ENCODE measurements at regions not wholly inside any gene's neighbourhood (a gene's known extent, or its start where the extent isn't known, plus 50 kb on each side); places are given as distances from the start of the nearest gene placed in this dataset.
A peak's percentile ranks its signal among the peaks of the same experiment; 100 is the strongest.
"Not testable (repeated sequence)": the region's sequence is repeated elsewhere in the genome, so short reads cannot be mapped to it uniquely, and the experiment has no call there.

DNA sequence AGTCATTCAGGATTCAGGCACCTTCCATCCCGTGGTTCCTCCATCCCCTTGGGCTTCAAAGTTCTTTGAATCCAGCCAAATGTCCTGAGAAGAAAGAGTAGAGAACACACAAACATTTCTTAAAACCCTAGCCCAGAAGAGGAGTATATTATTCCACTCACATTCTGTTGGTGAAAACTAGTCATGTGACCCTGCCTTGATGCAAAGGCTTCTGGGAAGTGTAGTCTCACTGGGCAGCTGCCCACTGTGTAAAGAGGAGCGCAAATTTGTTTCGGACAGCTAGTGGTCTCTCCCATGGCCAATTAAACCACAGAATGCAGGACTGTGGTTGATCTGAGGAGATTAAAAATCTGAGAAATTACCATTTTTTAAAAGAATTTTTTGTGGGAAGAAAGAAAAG is 304.4 kb downstream of the SUCLA2 start:
- Histone ChIP-seq H3K36me3 (no peaks in the 10 kb centered on the region), H3K4me1 (no peaks in the 10 kb centered on the region), H3K4me3 (no peak overlapping the region), H3K27me3 (no peaks in the 10 kb centered on the region; the same call in 1 of the 2 replicates), H3K9me3 (replicated peaks) (no peaks in the 10 kb centered on the region), H3K27ac (no peak overlapping the region)
- DNase-seq = peak in 1 of 2 experiments; percentile 5

DNA sequence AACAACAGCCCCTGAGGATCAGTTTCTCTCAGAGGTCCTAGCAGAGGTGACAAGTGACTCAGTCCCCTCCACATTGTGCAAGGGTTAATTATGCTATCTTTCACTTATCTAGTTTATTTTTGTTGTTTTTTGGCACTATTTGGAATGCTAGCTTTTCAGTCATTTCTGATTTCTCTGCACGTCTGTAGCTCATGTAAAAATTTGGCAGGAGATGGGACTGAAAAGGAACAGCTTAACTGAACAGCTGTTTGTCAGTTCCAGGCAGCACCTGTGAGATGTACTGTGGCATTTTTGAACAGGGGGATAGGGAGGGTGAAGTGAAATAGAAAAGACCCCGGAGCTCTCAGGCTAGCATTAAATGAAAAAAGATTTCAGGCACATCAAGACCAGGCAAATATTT is 313.5 kb downstream of the SUCLA2 start:
- Histone ChIP-seq H3K36me3 (no peaks in the 10 kb centered on the region), H3K27me3 (no peaks in the 10 kb centered on the region), H3K4me3 (no peak overlapping the region), H3K4me1 (no peaks in the 10 kb centered on the region), H3K27ac (no peak overlapping the region), H3K9me3 (replicated peaks) (no peaks in the 10 kb centered on the region)
- DNase-seq = no peak

DNA sequence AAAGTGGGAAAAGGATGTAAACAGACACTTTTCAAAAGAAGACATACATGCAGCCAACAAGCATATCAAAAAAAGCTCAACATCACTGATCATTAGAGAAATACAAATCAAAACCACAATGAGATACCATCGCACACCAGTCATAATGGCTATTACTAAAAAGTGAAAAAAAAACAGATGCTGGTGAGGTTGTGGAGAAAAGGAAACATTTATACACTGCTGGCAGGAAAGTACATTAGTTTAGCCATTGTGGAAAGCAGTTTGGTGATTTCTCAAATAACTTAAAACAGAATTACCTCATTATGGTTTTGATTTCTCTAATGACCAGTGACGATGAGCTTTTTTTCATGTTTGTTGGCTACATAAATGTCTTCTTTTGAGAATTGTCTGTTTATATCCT is 315.9 kb downstream of the SUCLA2 start:
- not testable (repeated sequence) for DNase-seq; H3K36me3 ChIP-seq; H3K27me3 ChIP-seq; H3K4me1 ChIP-seq; H3K27ac ChIP-seq; H3K4me3 ChIP-seq; H3K9me3 ChIP-seq (replicated peaks)

GRCh38 chr13:47680748-47681147 is 320.3 kb downstream of the SUCLA2 start:
- no peaks in the 10 kb centered on the region for H3K27me3 ChIP-seq
- no peak overlapping the region for H3K4me3 ChIP-seq
- H3K4me1 ChIP-seq = no peaks in the 10 kb centered on the region
- no peak overlapping the region for H3K27ac ChIP-seq
- no peaks in the 10 kb centered on the region for H3K36me3 ChIP-seq
- no peaks in the 10 kb centered on the region for H3K9me3 ChIP-seq (replicated peaks)
- no peak for DNase-seq

GRCh38 chr13:47679401-47679800 is 321.7 kb downstream of the SUCLA2 start:
- H3K9me3 ChIP-seq (replicated peaks) = no peaks in the 10 kb centered on the region
- no peak for DNase-seq
- H3K4me3 ChIP-seq = no peak overlapping the region
- no peaks in the 10 kb centered on the region for H3K36me3 ChIP-seq
- H3K27me3 ChIP-seq = no peaks in the 10 kb centered on the region
- no peaks in the 10 kb centered on the region for H3K4me1 ChIP-seq
- H3K27ac ChIP-seq = no peak overlapping the region

DNA sequence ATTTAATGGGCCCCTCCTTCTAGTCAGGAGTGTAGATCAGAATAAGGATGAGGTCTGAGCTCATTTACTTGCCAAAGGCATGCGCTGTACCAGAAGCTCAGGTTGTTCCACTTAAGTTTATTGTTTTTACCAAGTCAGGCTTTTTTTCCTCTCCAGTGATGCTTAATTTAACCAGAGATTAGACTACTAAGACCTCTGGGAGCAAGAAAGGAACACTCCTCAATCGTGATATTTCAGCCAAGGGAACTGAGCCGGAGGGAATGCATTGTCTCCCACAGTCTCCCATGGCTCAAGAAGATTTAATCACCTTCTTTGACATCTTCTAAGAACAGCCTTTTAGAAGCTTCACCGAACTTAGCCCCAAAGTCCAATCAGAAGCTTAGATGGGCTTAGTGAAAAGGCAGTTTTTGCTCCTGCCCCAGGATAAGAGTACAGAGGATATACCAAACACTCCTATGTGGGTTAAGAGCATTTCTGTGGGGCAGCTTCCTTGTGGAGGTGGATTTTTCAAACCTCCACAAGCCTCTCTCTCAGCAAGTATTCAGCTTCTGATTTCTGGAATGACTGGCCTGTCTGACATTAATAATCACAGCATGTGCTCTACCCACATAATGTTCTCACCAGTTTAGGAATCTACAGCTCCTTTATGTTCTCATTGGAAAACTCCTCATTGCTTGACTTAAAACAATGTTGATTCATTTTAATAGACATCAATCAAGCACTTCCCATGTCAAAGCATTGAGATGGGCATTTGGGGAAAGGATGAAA is 322.7 kb downstream of the SUCLA2 start:
- no peak for DNase-seq
- no peaks in the 10 kb centered on the region for H3K36me3 ChIP-seq
- H3K27me3 ChIP-seq = no peaks in the 10 kb centered on the region
- H3K4me3 ChIP-seq = no peak overlapping the region
- no peaks in the 10 kb centered on the region for H3K4me1 ChIP-seq
- H3K9me3 ChIP-seq (replicated peaks) = no peaks in the 10 kb centered on the region
- H3K27ac ChIP-seq = no peak overlapping the region

- Histone ChIP-seq H3K27me3 (no peaks in the 10 kb centered on the region), H3K4me1 (no peaks in the 10 kb centered on the region), H3K36me3 (no peaks in the 10 kb centered on the region), H3K27ac (no peak overlapping the region), H3K4me3 (no peak overlapping the region), H3K9me3 (replicated peaks) (no peaks in the 10 kb centered on the region)
- DNase-seq = no peak
Measured at GRCh38 chr13:47675871-47676270, 325.2 kb downstream of the SUCLA2 start.

DNA sequence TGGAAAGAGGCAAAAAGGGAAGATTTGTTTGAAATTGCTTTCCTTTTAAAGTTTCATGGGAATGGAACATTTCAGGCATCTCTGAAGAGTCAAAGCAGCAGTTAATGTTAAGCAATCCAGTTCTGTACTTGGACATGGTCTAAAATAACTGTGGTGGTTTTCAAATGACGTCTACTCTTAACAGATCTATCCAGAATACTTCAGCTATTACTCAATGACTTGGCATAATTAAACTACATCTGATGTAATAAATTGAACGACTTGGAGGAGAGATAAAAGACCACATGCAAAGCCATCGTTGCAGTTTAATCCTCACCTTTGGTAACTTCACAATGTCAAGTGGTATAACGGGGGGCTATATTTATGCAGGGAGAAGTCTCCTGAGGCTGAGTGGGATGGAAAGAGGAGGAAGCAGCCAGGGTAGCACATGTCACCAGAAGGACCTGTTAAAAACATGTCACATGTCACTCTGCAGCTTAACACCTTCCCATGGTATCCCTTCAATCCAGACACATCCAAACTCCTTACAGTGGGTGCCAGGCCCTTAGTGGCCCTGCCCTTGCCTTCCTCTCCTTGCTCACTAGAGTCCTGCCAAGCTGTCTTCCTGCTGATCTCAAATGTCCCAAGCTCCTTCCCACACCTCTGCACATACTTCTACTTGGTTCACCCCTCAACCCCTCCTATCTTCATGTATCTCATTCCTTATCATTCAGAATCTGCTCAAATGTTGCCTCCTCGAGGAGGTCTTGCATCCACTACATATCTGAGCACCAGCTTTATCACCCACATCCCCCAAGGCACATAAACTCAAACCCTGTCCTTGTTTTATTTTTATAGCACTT is 327.8 kb downstream of the SUCLA2 start:
- Histone ChIP-seq H3K36me3 (no peaks in the 10 kb centered on the region), H3K4me1 (no peaks in the 10 kb centered on the region), H3K27me3 (no peaks in the 10 kb centered on the region), H3K27ac (no peak overlapping the region), H3K9me3 (replicated peaks) (no peaks in the 10 kb centered on the region), H3K4me3 (no peak overlapping the region)
- DNase-seq = no peak

GRCh38 chr13:47672245-47673008 is 328.6 kb downstream of the SUCLA2 start:
- no peaks in the 10 kb centered on the region for H3K4me1 ChIP-seq
- H3K27ac ChIP-seq = no peak overlapping the region
- no peak overlapping the region for H3K4me3 ChIP-seq
- no peak for DNase-seq
- H3K27me3 ChIP-seq = no peaks in the 10 kb centered on the region
- no peaks in the 10 kb centered on the region for H3K9me3 ChIP-seq (replicated peaks)
- H3K36me3 ChIP-seq = no peaks in the 10 kb centered on the region

DNA sequence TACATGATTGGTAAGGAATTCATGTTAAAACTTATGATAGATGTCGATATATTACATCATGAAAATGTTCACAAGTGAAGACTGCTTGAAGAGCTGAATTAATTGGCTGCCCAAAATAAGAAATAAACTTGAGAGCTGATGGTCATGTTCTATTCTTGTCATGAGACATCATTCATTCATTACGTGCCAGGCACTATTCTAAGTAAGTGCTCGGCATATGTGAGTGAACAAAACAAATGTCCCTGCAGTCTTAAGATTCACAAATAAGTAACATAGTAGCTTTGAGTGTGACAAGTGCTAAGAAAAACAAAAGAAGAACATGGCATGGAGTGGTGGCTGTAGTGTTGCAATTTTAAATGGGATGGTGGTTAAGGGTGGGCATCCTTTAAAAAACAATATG is 329.3 kb downstream of the SUCLA2 start:
- no peak for DNase-seq
- H3K4me3 ChIP-seq = no peak overlapping the region
- H3K36me3 ChIP-seq = no peaks in the 10 kb centered on the region
- no peak overlapping the region for H3K27ac ChIP-seq
- H3K4me1 ChIP-seq = no peaks in the 10 kb centered on the region
- H3K9me3 ChIP-seq (replicated peaks) = no peaks in the 10 kb centered on the region
- no peaks in the 10 kb centered on the region for H3K27me3 ChIP-seq

DNA sequence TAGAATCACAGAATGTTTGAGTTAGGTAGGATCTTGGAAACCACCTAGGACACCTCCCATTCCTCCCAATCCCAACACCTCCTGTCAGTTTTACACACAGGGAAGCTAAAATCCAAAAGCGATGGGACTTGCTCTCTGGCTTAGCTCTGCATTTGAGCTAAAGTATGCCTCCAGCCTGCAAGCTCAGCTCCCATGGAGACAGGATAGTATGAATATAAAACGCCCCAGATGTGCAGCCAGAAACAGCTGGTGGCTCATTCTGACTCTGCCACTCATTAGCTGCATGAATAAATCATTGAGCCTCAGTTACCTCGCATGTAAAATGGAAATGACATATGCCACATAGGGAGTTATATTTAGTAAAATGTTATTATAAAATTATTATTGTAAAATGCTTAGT is 336.0 kb downstream of the SUCLA2 start:
- H3K9me3 ChIP-seq (replicated peaks) = no peaks in the 10 kb centered on the region
- H3K27ac ChIP-seq = no peak overlapping the region
- H3K27me3 ChIP-seq = no peaks in the 10 kb centered on the region
- no peak for DNase-seq
- no peaks in the 10 kb centered on the region for H3K4me1 ChIP-seq
- no peak overlapping the region for H3K4me3 ChIP-seq
- H3K36me3 ChIP-seq = no peaks in the 10 kb centered on the region

- H3K27ac ChIP-seq = no peak overlapping the region
- no peak overlapping the region for H3K4me3 ChIP-seq
- H3K36me3 ChIP-seq = no peaks in the 10 kb centered on the region
- no peaks in the 10 kb centered on the region for H3K9me3 ChIP-seq (replicated peaks)
- no peaks in the 10 kb centered on the region for H3K27me3 ChIP-seq
- H3K4me1 ChIP-seq = no peaks in the 10 kb centered on the region
- DNase-seq = no peak
Measured at GRCh38 chr13:47661076-47661475, 340.0 kb downstream of the SUCLA2 start.

GRCh38 chr13:47656651-47657050 is 344.4 kb downstream of the SUCLA2 start:
- Histone ChIP-seq H3K27me3 (no peaks in the 10 kb centered on the region), H3K27ac (no peak overlapping the region), H3K9me3 (replicated peaks) (no peaks in the 10 kb centered on the region), H3K4me1 (no peaks in the 10 kb centered on the region), H3K4me3 (no peak overlapping the region), H3K36me3 (no peaks in the 10 kb centered on the region)
- DNase-seq = no peak

DNA sequence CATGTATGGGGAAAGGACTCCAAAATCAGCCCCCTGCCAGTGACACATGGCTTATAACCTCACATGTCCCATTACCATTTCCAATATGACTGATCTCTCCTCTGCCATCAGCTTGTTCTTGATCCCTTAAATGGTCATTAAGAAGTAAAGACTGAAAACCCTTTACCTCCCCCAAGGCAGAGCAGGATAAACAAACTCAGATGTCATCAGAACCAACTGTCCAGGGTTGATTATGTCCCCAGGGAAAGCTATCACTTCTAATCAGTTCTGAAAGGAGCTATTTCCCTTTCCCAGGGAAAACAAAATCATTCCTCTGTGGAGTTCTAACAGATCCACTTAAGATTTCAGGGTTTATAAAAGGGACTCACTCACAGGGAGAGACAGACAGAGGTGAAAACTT is 350.9 kb downstream of the SUCLA2 start:
- no peaks in the 10 kb centered on the region for H3K4me1 ChIP-seq
- no peak for DNase-seq
- H3K27ac ChIP-seq = no peak overlapping the region
- no peaks in the 10 kb centered on the region for H3K27me3 ChIP-seq
- H3K9me3 ChIP-seq (replicated peaks) = no peaks in the 10 kb centered on the region
- H3K4me3 ChIP-seq = no peak overlapping the region
- no peaks in the 10 kb centered on the region for H3K36me3 ChIP-seq

DNA sequence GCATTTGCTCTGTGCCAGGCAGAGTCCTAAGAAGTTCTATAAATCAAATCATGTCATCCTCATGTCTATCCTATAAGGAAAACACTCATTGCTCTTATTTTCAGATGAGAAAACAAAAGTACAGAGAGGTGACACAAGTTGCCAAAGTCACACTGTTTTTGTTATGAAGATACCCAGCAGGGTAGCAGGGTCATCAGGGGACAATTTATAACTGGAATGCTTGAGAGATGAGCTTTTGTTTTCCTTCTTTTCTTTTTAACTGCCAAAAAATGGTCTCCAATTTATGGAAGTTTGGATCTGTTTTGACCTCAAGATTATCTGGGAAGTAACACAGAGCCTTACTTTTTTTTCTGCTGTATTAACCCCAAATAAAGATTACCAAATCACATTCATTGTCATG is 354.1 kb downstream of the SUCLA2 start:
- no peak overlapping the region for H3K4me3 ChIP-seq
- H3K9me3 ChIP-seq (replicated peaks) = no peaks in the 10 kb centered on the region
- H3K4me1 ChIP-seq = no peaks in the 10 kb centered on the region
- no peaks in the 10 kb centered on the region for H3K36me3 ChIP-seq
- H3K27me3 ChIP-seq = no peaks in the 10 kb centered on the region
- no peak for DNase-seq
- no peak overlapping the region for H3K27ac ChIP-seq
